ENCODE measurements at regions not wholly inside any gene's neighbourhood (a gene's known extent, or its start where the extent isn't known, plus 50 kb on each side); places are given as distances from the start of the nearest gene placed in this dataset.

DNA sequence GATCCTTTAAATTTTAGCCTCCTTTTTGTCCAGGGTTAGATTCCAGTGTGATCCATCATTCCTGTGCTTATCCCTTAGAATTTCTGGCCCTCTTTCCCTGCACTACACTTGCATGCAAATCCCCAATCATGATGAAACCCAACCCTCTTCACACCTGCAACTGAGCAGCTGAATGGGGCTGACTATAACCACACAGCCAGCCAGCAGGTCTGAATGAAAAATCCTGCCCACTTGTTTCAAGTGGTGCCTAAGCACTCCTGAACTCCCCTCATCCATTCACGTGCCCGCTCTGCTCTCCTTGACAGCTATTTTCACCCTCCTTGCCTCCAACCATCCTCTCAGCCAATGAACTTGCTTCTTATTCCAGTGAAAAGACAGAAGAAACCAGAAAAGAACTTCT, 80.5 kb upstream of the AFF3 start:
- Histone ChIP-seq H3K4me3 (ENCODE audit: low read depth, low read length) (no peak overlapping the region), H3K27me3 (ENCODE audit: control insufficient read depth, insufficient read depth, low read length) (no peaks in the 10 kb centered on the region), H3K27ac (ENCODE audit: low read depth, low read length) (no peak overlapping the region), H3K36me3 (ENCODE audit: control insufficient read depth, insufficient read depth, low read length) (no peaks in the 10 kb centered on the region), H3K4me1 (ENCODE audit: control insufficient read depth, insufficient read depth, low read length) (no peaks in the 10 kb centered on the region), H3K9me3 (ENCODE audit: control insufficient read depth, insufficient read depth, low read length) (peaks cover 1% of the 10 kb centered on the region)
- no peak for DNase-seq (ENCODE audit: low read depth in 4 of 6, low spot score in 6 of 6)
- WGBS (ENCODE audit: insufficient coverage) = 100% methylated on average over 2 of the region's 2 CpGs

DNA sequence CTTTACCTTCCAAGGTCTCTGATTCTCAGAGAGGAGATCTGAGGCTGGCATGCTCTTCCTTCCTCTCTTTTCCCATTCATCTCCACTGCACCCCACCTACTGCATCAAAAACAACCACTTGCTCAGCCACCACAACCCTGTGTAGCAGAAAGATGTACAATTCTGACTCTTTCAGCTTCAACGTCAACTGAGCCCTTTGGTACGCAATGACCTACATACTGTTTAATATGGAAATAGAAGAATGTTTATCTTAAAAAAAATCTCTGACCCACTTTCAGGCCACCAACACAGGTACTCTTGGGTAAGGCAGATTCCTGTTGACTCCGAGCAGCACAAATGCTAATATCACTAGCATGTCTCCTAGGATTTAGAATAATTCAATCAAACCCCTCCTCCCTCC, 76.2 kb upstream of the AFF3 start:
- H3K9me3 ChIP-seq (ENCODE audit: control insufficient read depth, insufficient read depth, low read length) = no peaks in the 10 kb centered on the region
- DNase-seq (ENCODE audit: low read depth in 4 of 6, low spot score in 6 of 6) = no peak
- 67% methylated on average over 1 of the region's 3 CpGs for WGBS (ENCODE audit: insufficient coverage)
- H3K36me3 ChIP-seq (ENCODE audit: control insufficient read depth, insufficient read depth, low read length) = no peaks in the 10 kb centered on the region
- no peaks in the 10 kb centered on the region for H3K27me3 ChIP-seq (ENCODE audit: control insufficient read depth, insufficient read depth, low read length)
- no peak overlapping the region for H3K27ac ChIP-seq (ENCODE audit: low read depth, low read length)
- no peak overlapping the region for H3K4me3 ChIP-seq (ENCODE audit: low read depth, low read length)
- H3K4me1 ChIP-seq (ENCODE audit: control insufficient read depth, insufficient read depth, low read length) = peaks cover 13% of the 10 kb centered on the region

DNA sequence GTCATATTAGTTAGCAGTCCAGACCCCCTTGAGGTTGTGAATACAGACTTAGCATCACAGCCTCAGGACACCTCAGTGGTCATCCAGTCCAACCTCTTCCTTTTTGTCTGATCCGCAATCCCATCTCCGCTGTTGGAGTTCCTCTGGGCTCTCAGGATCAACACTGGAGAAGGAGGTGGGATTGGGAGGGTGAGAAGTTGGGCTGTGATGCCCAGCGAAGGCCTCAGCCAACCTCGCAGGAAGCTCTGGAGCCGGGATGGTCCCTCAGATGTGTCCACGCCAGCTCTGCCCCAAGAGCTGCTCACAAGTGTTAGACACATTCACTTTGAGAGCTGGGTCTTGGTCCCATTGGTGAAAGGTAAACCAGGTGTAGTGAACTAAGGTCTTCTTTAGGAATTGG, 74.9 kb upstream of the AFF3 start:
- peaks cover 13% of the 10 kb centered on the region for H3K4me1 ChIP-seq (ENCODE audit: control insufficient read depth, insufficient read depth, low read length)
- H3K36me3 ChIP-seq (ENCODE audit: control insufficient read depth, insufficient read depth, low read length) = no peaks in the 10 kb centered on the region
- no peaks in the 10 kb centered on the region for H3K9me3 ChIP-seq (ENCODE audit: control insufficient read depth, insufficient read depth, low read length)
- no peak for DNase-seq (ENCODE audit: low read depth in 4 of 6, low spot score in 6 of 6)
- no peaks in the 10 kb centered on the region for H3K27me3 ChIP-seq (ENCODE audit: control insufficient read depth, insufficient read depth, low read length)
- H3K4me3 ChIP-seq (ENCODE audit: low read depth, low read length) = no peak overlapping the region
- H3K27ac ChIP-seq (ENCODE audit: low read depth, low read length) = no peak overlapping the region
- WGBS (ENCODE audit: insufficient coverage) = 88% methylated on average over 6 of the region's 6 CpGs

DNA sequence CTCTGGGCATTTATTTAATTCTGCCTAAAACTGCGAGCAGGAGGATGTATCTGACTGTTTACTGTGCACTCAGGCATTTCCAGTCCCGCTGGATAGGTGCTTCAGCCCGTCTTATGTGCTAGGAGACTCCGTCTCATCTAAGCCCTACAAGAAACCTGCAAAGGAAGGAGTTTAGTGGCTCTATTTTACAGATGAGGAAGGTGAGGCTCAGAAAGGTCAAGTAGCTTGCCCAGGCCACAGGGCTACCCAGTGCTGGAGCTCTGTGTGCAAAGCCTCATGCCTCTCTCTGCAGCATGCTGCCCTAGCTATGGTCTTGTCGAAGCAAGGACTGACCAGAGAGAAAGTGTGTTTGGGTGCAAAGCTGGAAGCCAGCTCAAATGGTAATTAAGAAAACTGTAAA, 73.6 kb upstream of the AFF3 start:
- Histone ChIP-seq H3K4me1 (ENCODE audit: control insufficient read depth, insufficient read depth, low read length) (peaks cover 13% of the 10 kb centered on the region), H3K4me3 (ENCODE audit: low read depth, low read length) (no peak overlapping the region), H3K36me3 (ENCODE audit: control insufficient read depth, insufficient read depth, low read length) (no peaks in the 10 kb centered on the region), H3K27ac (ENCODE audit: low read depth, low read length) (no peak overlapping the region), H3K9me3 (ENCODE audit: control insufficient read depth, insufficient read depth, low read length) (no peaks in the 10 kb centered on the region), H3K27me3 (ENCODE audit: control insufficient read depth, insufficient read depth, low read length) (no peaks in the 10 kb centered on the region)
- no peak for DNase-seq (ENCODE audit: low read depth in 4 of 6, low spot score in 6 of 6)
- 81% methylated on average over 3 of the region's 5 CpGs for WGBS (ENCODE audit: insufficient coverage)

DNA sequence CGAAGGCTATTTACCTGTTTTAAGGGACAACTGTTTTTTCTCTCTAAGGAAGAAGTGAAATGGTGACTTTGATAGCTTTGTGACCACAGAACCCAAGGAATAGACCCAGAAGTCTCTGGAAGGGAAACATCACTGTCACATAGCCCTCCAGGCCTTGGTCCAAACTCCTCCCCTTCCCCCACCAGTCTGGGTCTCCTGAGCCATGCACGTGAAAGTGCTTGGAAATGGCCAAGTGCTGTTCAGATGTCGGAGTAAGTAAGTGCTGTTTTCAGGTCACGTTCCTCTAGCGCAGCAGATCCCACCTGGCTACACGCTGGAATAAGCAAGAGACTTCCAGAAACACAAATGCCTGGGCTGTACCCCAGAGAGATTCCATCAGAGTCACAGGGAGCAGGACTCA, 73.0 kb upstream of the AFF3 start:
- Histone ChIP-seq H3K27ac (ENCODE audit: low read depth, low read length) (no peak overlapping the region), H3K36me3 (ENCODE audit: control insufficient read depth, insufficient read depth, low read length) (no peaks in the 10 kb centered on the region), H3K4me3 (ENCODE audit: low read depth, low read length) (no peak overlapping the region), H3K4me1 (ENCODE audit: control insufficient read depth, insufficient read depth, low read length) (peaks cover 13% of the 10 kb centered on the region), H3K27me3 (ENCODE audit: control insufficient read depth, insufficient read depth, low read length) (no peaks in the 10 kb centered on the region), H3K9me3 (ENCODE audit: control insufficient read depth, insufficient read depth, low read length) (no peaks in the 10 kb centered on the region)
- no peak for DNase-seq (ENCODE audit: low read depth in 4 of 6, low spot score in 6 of 6)
- 88% methylated on average over 4 of the region's 6 CpGs for WGBS (ENCODE audit: insufficient coverage)

DNA sequence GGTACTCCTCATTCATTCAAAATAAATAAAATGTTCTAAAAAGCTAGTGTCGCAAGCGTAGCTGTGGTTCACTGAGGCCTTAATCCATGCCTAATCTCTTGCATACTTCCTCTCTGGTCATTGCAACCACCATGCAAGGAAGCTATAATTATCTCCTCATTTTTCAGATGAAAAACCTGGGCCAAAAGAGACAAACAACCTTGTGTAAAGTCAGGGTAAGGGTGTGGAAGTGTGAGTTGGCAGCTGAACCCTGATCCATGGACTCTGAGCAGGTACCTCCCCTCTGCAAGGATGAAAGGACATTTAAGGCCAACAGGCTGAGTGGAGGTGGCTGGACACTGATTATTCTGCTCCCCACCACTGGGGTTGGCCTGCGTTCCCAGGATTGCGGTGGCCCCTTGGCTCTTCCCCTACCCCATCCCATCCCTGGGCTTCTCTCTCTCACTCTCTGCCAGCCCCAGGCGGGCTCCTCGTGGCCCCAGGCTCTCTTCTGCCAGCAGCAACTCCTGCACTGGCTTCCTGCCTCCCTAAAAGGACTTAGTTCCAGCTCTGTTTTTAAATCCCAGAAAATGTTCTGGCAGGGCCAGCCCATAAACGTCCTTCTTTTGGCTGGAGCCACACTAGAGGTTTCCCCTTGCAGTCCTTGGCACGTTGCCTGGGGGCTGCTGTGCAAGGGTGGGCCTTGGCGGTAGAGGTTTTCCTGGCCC, 72.0 kb upstream of the AFF3 start:
- Histone ChIP-seq H3K36me3 (ENCODE audit: control insufficient read depth, insufficient read depth, low read length) (no peaks in the 10 kb centered on the region), H3K4me1 (ENCODE audit: control insufficient read depth, insufficient read depth, low read length) (peaks cover 13% of the 10 kb centered on the region), H3K4me3 (ENCODE audit: low read depth, low read length) (no peak overlapping the region), H3K9me3 (ENCODE audit: control insufficient read depth, insufficient read depth, low read length) (no peaks in the 10 kb centered on the region), H3K27ac (ENCODE audit: low read depth, low read length) (no peak overlapping the region), H3K27me3 (ENCODE audit: control insufficient read depth, insufficient read depth, low read length) (no peaks in the 10 kb centered on the region)
- WGBS (ENCODE audit: insufficient coverage) = 24% methylated on average over 7 of the region's 9 CpGs
- peak in 2 of 6 donors; percentile 56 to 77 for DNase-seq (ENCODE audit: low read depth in 4 of 6, low spot score in 6 of 6)

DNA sequence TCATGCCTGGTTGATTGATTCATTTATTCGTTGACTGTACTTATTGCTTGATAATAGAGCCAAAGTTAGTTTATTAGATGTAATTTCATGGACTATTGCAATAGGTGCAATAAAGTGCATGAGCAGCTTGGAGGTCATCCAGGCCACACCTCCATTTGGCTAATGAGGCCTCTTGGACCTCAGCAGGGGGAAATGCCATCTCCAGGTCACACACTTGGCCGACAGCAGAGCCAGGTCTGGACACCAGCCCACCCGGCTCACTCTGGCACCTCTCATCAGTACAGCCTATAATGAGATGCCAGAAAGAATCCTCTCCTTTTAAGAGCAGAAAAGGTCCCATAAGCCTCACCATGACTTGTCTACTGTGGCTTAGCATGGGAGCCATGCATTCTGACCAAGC, 71.2 kb upstream of the AFF3 start:
- H3K4me1 ChIP-seq (ENCODE audit: control insufficient read depth, insufficient read depth, low read length) = peaks cover 13% of the 10 kb centered on the region
- H3K36me3 ChIP-seq (ENCODE audit: control insufficient read depth, insufficient read depth, low read length) = no peaks in the 10 kb centered on the region
- 31% methylated on average over 3 of the region's 3 CpGs for WGBS (ENCODE audit: insufficient coverage)
- H3K27ac ChIP-seq (ENCODE audit: low read depth, low read length) = no peak overlapping the region
- no peak overlapping the region for H3K4me3 ChIP-seq (ENCODE audit: low read depth, low read length)
- no peaks in the 10 kb centered on the region for H3K9me3 ChIP-seq (ENCODE audit: control insufficient read depth, insufficient read depth, low read length)
- H3K27me3 ChIP-seq (ENCODE audit: control insufficient read depth, insufficient read depth, low read length) = no peaks in the 10 kb centered on the region
- DNase-seq (ENCODE audit: low read depth in 4 of 6, low spot score in 6 of 6) = peak in 1 of 6 donors; percentile 51

DNA sequence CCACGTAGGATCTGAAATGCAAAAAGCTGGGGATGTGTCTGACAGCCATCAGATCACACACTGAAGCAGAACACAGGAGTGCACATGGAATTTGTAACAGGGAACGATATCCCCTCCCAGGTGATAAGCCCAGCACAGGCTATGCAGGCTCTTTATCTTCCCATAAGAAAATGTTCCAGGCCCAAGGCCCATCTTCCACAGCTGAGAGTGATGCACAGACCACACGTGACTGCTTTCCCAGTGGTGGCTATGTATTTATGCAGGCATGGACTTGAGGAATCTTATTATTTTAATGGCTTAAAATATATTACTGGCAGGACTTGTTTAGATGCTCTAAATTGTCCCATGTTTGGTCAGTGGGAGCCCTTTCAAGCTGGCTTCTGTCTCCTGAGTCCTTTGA, 70.5 kb upstream of the AFF3 start:
- Histone ChIP-seq H3K27me3 (ENCODE audit: control insufficient read depth, insufficient read depth, low read length) (no peaks in the 10 kb centered on the region), H3K4me3 (ENCODE audit: low read depth, low read length) (no peak overlapping the region), H3K9me3 (ENCODE audit: control insufficient read depth, insufficient read depth, low read length) (no peaks in the 10 kb centered on the region), H3K4me1 (ENCODE audit: control insufficient read depth, insufficient read depth, low read length) (peaks cover 13% of the 10 kb centered on the region), H3K36me3 (ENCODE audit: control insufficient read depth, insufficient read depth, low read length) (no peaks in the 10 kb centered on the region), H3K27ac (ENCODE audit: low read depth, low read length) (no peak overlapping the region)
- DNase-seq (ENCODE audit: low read depth in 4 of 6, low spot score in 6 of 6) = no peak
- 90% methylated on average over 2 of the region's 3 CpGs for WGBS (ENCODE audit: insufficient coverage)

DNA sequence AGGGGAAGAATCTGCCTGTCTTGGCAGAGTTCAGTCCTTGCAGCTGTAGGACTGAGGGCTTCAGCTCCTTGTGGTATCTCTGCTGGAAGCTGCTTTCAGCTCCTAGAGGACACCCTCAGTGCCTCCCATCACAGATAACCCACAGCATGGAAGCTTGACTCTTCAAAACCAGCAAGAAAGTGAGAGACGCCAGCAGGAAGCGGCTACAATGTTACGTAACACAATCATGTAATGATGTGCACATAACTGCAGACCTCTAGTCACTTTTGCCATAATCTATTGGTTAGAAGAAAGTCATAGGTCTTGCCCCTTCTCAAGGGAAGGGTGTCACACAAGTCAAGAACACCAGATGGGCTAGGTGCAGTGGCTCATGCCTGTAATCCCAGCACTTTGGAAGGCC, 69.1 kb upstream of the AFF3 start:
- no peak for DNase-seq (ENCODE audit: low read depth in 4 of 6, low spot score in 6 of 6)
- Histone ChIP-seq H3K27me3 (ENCODE audit: control insufficient read depth, insufficient read depth, low read length) (no peaks in the 10 kb centered on the region), H3K36me3 (ENCODE audit: control insufficient read depth, insufficient read depth, low read length) (no peaks in the 10 kb centered on the region), H3K9me3 (ENCODE audit: control insufficient read depth, insufficient read depth, low read length) (no peaks in the 10 kb centered on the region), H3K4me3 (ENCODE audit: low read depth, low read length) (no peak overlapping the region), H3K27ac (ENCODE audit: low read depth, low read length) (no peak overlapping the region), H3K4me1 (ENCODE audit: control insufficient read depth, insufficient read depth, low read length) (peaks cover 20% of the 10 kb centered on the region)
- WGBS (ENCODE audit: insufficient coverage) = 80% methylated on average over 1 of the region's 3 CpGs

DNA sequence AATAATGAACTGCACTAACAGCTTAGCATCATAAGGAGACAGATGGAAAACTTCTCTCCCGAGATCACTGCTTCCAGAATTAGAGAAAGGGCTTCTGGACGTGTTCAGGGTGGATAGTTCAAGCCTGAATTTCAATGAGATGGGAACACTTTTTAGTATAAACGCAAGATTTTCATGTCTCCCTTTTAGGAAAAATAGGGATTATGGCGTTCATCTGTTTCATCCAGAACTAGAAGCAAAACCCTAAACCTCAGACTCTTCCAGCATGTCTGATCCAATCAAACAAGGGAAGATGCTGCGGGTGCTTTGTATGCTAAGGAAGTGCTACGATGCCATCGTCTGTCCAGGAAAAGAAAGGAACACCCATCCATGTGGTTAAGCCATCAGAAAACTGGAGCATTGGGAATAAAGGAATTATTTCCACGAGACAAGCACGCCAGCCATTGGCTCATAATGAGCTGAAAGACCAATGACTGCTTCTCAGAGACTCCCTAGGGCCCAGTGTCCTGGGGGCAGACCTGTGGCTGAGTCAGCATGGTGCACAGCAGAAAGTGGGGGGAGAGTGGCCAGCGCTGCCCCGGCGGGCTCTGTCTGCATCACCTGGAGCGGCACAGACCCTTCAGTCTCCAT, 65.9 kb upstream of the AFF3 start:
- peaks cover 10% of the 10 kb centered on the region for H3K4me1 ChIP-seq (ENCODE audit: control insufficient read depth, insufficient read depth, low read length)
- H3K4me3 ChIP-seq (ENCODE audit: low read depth, low read length) = no peak overlapping the region
- no peaks in the 10 kb centered on the region for H3K36me3 ChIP-seq (ENCODE audit: control insufficient read depth, insufficient read depth, low read length)
- WGBS (ENCODE audit: insufficient coverage) = 41% methylated on average over 6 of the region's 13 CpGs
- H3K27me3 ChIP-seq (ENCODE audit: control insufficient read depth, insufficient read depth, low read length) = no peaks in the 10 kb centered on the region
- H3K27ac ChIP-seq (ENCODE audit: low read depth, low read length) = no peak overlapping the region
- no peaks in the 10 kb centered on the region for H3K9me3 ChIP-seq (ENCODE audit: control insufficient read depth, insufficient read depth, low read length)
- DNase-seq (ENCODE audit: low read depth in 4 of 6, low spot score in 6 of 6) = peak in 2 of 6 donors; percentile 84 to 93

All from spinal cord (tissue), 9 donors.